Gastroesophageal sphincter (tissue), 4 donors: ENCODE measurements at regions not wholly inside any gene's neighbourhood (a gene's known extent, or its start where the extent isn't known, plus 50 kb on each side); places are given as distances from the start of the nearest gene placed in this dataset.

Source experiments
- ATAC-seq: fragments of 150-250 bp; one replicate; pipeline ENCODE4 v1.9.1; 2016; ENCODE audit warnings: mild to moderate bottlenecking, moderate library complexity
- H3K27ac ChIP-seq, 4 donors: fragments of 200-600 bp; sonication (generic) in 3 of 4; 1 replicate in 3 of 4; 2 replicates in 1 of 4; pipeline ENCODE4 v1.5.1; 2016 to 2019
- H3K27me3 ChIP-seq: fragments of 200-600 bp; sonication (generic); one replicate; pipeline ENCODE4 v1.5.1; 2019
- H3K36me3 ChIP-seq, 2 donors: fragments of 200-600 bp; sonication (generic); one replicate each; pipeline ENCODE4 v1.5.1; 2019; ENCODE audit warnings: control low read depth in 1 of 2
- H3K4me1 ChIP-seq, 3 donors: fragments of 200-600 bp; sonication (generic); 1 replicate in 2 of 3; 2 replicates in 1 of 3; pipeline ENCODE4 v1.5.1; 2016 to 2019; ENCODE audit warnings: control low read depth in 2 of 3
- H3K4me3 ChIP-seq, 2 donors: fragments of 200-600 bp; sonication (generic); one replicate each; pipeline ENCODE4 v1.5.1; 2019; ENCODE audit warnings: mild to moderate bottlenecking in 1 of 2, moderate library complexity in 1 of 2
- H3K9me3 ChIP-seq, 3 donors: fragments of 200-600 bp; sonication (generic); one replicate each; pipeline ENCODE4 v1.5.1; 2017 to 2019; ENCODE audit warnings: control low read depth in 2 of 3
- EP300 ChIP-seq: sonication (generic); formaldehyde crosslinking; IDR thresholded peaks from one replicate; pipeline ENCODE4 v1.6.1; 2017; ENCODE audit warnings: antibody characterized with exemption, mild to moderate bottlenecking
- POLR2A ChIP-seq, 2 donors: fragments of 450-650 bp; IDR thresholded peaks; one replicate each; pipeline ENCODE4 v1.6.1; 2017; ENCODE audit warnings: antibody characterized with exemption in 2 of 2, mild to moderate bottlenecking in 2 of 2, moderate library complexity in 1 of 2
- POLR2AphosphoS5 ChIP-seq: sonication (generic); formaldehyde crosslinking; IDR thresholded peaks from one replicate; pipeline ENCODE4 v1.6.1; 2017; ENCODE audit warnings: antibody characterized with exemption
- WGBS, 2 donors: methylation state at CpG; one replicate each; pipeline ENCODE4 v1.1.5; 2018; ENCODE audit warnings: low coverage in 1 of 2; 5-methylcytosine and 5-hydroxymethylcytosine counted together
- TF ChIP-seq, protein P1 (sequence below), 4 experiments: fragments of 200-600 bp in 2 of 4; fragments of 450-650 bp in 2 of 4; sonication (generic) in 1 of 4; IDR thresholded peaks; one replicate each; pipeline ENCODE4 v1.5.1; 2017 to 2019; ENCODE audit warnings: antibody characterized with exemption in 4 of 4, mild to moderate bottlenecking in 2 of 4, moderate library complexity in 2 of 4

DNA sequence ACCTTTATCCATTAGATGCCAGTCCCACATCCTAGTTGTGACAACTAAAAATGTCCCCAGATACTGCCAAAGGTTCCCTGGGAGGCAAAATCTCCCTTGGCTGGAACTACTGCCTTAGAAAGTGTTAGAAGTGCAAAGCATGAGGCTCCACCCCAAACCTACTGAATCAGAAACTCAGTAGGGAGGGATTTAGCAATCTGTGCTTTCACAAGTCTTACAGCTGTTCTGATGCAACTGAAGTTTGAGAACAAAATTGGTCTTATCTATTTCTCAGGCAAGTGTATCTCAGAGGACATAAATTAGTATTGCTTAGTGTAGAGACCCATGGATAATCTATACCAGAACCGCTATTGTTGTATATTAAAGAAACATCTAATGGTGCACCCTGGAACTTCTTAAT is 70.2 kb downstream of the CLDN1 start:
- Histone ChIP-seq H3K36me3 (no peaks in the 10 kb centered on the region), H3K27me3 (no peaks in the 10 kb centered on the region), H3K27ac (no peak overlapping the region), H3K4me3 (no peak overlapping the region), H3K9me3 (peaks cover 0 to 6% (median 0%) of the 10 kb centered on the region in 3 donors), H3K4me1 (no peaks in the 10 kb centered on the region)
- peak; percentile 71 for ATAC-seq
- WGBS, 2 donors = 78% methylated on average over 1 of the region's 1 CpG; no CpG with 5 or more reads in 1 of the 2 donors
- TF ChIP-seq POLR2A (IDR thresholded peaks at IDR 0.05) (no peak), EP300 (no peak), POLR2AphosphoS5 (no peak)
- TF ChIP-seq, protein P1, sequence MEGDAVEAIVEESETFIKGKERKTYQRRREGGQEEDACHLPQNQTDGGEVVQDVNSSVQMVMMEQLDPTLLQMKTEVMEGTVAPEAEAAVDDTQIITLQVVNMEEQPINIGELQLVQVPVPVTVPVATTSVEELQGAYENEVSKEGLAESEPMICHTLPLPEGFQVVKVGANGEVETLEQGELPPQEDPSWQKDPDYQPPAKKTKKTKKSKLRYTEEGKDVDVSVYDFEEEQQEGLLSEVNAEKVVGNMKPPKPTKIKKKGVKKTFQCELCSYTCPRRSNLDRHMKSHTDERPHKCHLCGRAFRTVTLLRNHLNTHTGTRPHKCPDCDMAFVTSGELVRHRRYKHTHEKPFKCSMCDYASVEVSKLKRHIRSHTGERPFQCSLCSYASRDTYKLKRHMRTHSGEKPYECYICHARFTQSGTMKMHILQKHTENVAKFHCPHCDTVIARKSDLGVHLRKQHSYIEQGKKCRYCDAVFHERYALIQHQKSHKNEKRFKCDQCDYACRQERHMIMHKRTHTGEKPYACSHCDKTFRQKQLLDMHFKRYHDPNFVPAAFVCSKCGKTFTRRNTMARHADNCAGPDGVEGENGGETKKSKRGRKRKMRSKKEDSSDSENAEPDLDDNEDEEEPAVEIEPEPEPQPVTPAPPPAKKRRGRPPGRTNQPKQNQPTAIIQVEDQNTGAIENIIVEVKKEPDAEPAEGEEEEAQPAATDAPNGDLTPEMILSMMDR (IDR thresholded peaks at IDR 0.05) = no peak

DNA sequence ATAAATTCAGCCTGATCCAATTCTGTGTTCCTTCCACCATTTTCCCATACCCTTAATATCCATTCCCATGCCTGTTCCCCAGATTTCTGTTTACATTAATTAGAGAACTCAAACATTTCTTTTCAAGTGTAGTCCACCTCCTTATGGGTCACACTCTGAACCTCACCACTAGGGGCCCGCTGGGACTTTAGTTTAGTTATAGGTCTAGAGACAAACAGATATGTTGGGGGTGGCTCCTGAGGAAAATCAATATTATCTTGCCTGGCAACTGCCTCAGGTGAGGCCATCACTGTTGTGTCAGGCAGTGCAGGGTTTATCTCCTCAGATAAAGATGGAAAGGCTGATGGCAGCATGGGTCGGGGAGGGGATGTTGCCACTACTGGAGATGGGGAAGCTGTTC is 72.8 kb downstream of the CLDN1 start:
- H3K9me3 ChIP-seq = peaks cover 0 to 13% (median 0%) of the 10 kb centered on the region in 3 donors
- H3K4me1 ChIP-seq = no peaks in the 10 kb centered on the region
- no peak overlapping the region for H3K27ac ChIP-seq
- ATAC-seq = no peak
- no peaks in the 10 kb centered on the region for H3K36me3 ChIP-seq
- 84 to 100% methylated on average over 1 to 2 of the region's 2 CpGs for WGBS, 2 donors
- no peaks in the 10 kb centered on the region for H3K27me3 ChIP-seq
- no peak overlapping the region for H3K4me3 ChIP-seq
- TF ChIP-seq EP300 (no peak), POLR2A (IDR thresholded peaks at IDR 0.05) (no peak), POLR2AphosphoS5 (no peak)
- TF ChIP-seq, protein P1 (IDR thresholded peaks at IDR 0.05) = no peak

DNA sequence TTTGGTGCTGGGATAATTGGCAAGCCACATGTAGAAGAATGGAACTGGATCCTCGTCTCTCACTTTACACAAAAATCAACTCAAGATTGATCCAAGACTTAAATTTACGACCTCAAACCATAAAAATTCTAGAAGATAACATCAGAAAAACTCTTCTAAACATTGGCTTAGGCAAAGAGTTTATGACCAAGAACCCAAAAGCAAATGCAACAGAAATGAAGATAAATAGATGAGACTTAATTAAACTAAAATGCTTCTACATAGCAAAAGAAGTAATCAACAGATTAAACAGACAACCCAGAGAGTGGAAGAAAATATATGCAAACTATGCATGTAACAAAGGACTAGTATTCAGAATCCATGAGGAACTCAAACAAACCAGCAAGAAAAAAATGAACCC is 80.1 kb downstream of the CLDN1 start:
- H3K27ac ChIP-seq = no peak overlapping the region
- H3K4me3 ChIP-seq = no peak overlapping the region
- no peaks in the 10 kb centered on the region for H3K4me1 ChIP-seq
- no peak for TF ChIP-seq POLR2A (IDR thresholded peaks at IDR 0.05)
- WGBS, 2 donors = 63 to 71% methylated on average over 2 of the region's 2 CpGs
- H3K27me3 ChIP-seq = no peaks in the 10 kb centered on the region
- no peaks in the 10 kb centered on the region for H3K36me3 ChIP-seq
- ATAC-seq = no peak
- H3K9me3 ChIP-seq = peaks cover 0 to 33% (median 0%) of the 10 kb centered on the region in 3 donors

DNA sequence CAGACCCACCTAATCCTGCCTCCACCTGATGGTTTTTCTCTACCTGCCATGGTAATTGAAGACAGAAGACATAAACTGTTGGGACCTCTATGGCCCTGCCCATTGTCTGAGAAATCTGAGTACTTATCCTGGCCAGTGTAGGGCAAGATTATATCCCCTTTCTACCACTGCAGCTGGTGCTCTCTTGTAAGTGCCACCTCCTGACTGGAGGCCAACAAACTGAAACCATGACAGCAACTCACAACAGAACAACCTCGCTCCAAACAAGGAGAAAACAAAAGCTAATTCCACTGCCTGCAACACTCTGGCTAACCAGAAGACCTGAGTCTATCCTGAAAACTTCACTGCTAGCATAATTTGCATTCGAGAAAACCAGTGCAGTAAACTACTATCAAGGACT is 82.9 kb downstream of the CLDN1 start:
- Histone ChIP-seq H3K9me3 (peaks cover 0 to 27% (median 0%) of the 10 kb centered on the region in 3 donors), H3K4me1 (no peaks in the 10 kb centered on the region), H3K4me3 (no peak overlapping the region), H3K27ac (no peak overlapping the region), H3K27me3 (no peaks in the 10 kb centered on the region), H3K36me3 (no peaks in the 10 kb centered on the region)
- WGBS, 2 donors = 80 to 100% methylated on average over 1 of the region's 2 CpGs
- TF ChIP-seq, protein P1 (IDR thresholded peaks at IDR 0.05) = no peak
- TF ChIP-seq POLR2AphosphoS5 (no peak), EP300 (no peak), POLR2A (IDR thresholded peaks at IDR 0.05) (no peak)
- no peak for ATAC-seq

DNA sequence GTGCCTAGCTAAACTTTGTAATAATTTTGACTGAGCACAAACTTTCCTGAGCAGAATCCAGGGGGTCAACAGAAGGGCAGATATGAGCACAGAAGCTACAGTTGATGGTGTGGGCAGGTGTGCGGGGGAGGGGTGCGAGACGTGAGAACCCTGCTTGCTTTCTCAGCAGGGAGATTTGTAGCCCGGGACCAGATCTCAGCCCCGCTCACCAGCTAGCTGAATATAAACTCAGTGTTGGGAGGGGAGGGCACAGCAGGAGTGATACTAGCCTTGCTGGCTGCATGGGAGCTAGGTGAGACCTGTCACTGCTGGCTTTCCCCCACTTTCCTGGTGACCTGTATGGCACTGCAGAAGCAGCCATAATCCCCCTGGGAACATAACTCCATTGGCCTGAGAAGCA is 83.4 kb downstream of the CLDN1 start:
- 82 to 90% methylated on average over 3 to 4 of the region's 5 CpGs for WGBS, 2 donors

More for the DNA sequence above, 83.4 kb downstream of the CLDN1 start:
- H3K36me3 ChIP-seq = no peaks in the 10 kb centered on the region
- H3K4me3 ChIP-seq = no peak overlapping the region
- ATAC-seq = no peak
- TF ChIP-seq, protein P1 (IDR thresholded peaks at IDR 0.05) = no peak
- TF ChIP-seq EP300 = no peak
- TF ChIP-seq POLR2A (IDR thresholded peaks at IDR 0.05) = no peak
- TF ChIP-seq POLR2AphosphoS5 = no peak
- peaks cover 0 to 27% (median 0%) of the 10 kb centered on the region in 3 donors for H3K9me3 ChIP-seq
- H3K27me3 ChIP-seq = no peaks in the 10 kb centered on the region
- no peaks in the 10 kb centered on the region for H3K4me1 ChIP-seq
- H3K27ac ChIP-seq = no peak overlapping the region
